H1 (cell line): ENCODE measurements at regions not wholly inside any gene's neighbourhood (a gene's known extent, or its start where the extent isn't known, plus 50 kb on each side); places are given as distances from the start of the nearest gene placed in this dataset.
A peak's percentile ranks its signal among the peaks of the same experiment; 100 is the strongest.

Source experiments
- ASH2L ChIP-seq: fragments of 200-600, 300-600 bp; sonication (generic); IDR thresholded peaks from one replicate; pipeline ENCODE4 v1.7.1; 2017; ENCODE audit warnings: low read length
- CBX8 ChIP-seq: fragments of 300-800, 300-1000 bp; sonication (generic); IDR thresholded peaks from 2 replicates; pipeline ENCODE4 v1.7.1; 2016; ENCODE audit warnings: low read depth, low read length, borderline replicate concordance
- CHD2 ChIP-seq: IDR thresholded peaks from 2 replicates; pipeline ENCODE4 v1.6.1; 2012; ENCODE audit warnings: low read length, improper control_type of control experiment
- EP300 ChIP-seq, 2 experiments: IDR thresholded peaks; 1 replicate in 1 of 2; 2 replicates in 1 of 2; pipeline ENCODE4 v1.6.1; 2011 to 2012; ENCODE audit warnings: low read depth in 2 of 2, low read length in 2 of 2, mild to moderate bottlenecking in 2 of 2, borderline replicate concordance in 1 of 2, inconsistent platforms in 1 of 2, moderate library complexity in 1 of 2
- GABPA ChIP-seq: IDR thresholded peaks from 2 replicates; pipeline ENCODE4 v1.6.1; 2011; ENCODE audit warnings: mild to moderate bottlenecking, low read length, moderate library complexity, borderline replicate concordance; ENCODE audit not compliant: insufficient read depth
- GTF2F1 ChIP-seq: IDR thresholded peaks from 2 replicates; pipeline ENCODE4 v1.6.1; 2012; ENCODE audit warnings: low read depth, low read length, improper control_type of control experiment, borderline replicate concordance
- HDAC2 ChIP-seq, 2 experiments: fragments of 300-600 bp in 1 of 2; sonication (generic) in 1 of 2; IDR thresholded peaks; 2 replicates each; pipeline ENCODE4 v1.6.1; 2011 to 2012; ENCODE audit warnings: low read depth in 2 of 2, low read length in 2 of 2, mild to moderate bottlenecking in 2 of 2, moderate library complexity in 2 of 2, borderline replicate concordance in 1 of 2, inconsistent platforms in 1 of 2
- NANOG ChIP-seq: IDR thresholded peaks from 2 replicates; pipeline ENCODE4 v1.6.1; 2011; ENCODE audit warnings: low read length, low read depth, mild to moderate bottlenecking, inconsistent platforms; ENCODE audit not compliant: insufficient read depth, poor library complexity, severe bottlenecking
- NRF1 ChIP-seq: IDR thresholded peaks from 2 replicates; pipeline ENCODE4 v1.6.1; 2011; ENCODE audit warnings: mild to moderate bottlenecking, low read depth, low read length, improper control_type of control experiment
- POLR2A ChIP-seq, 2 experiments: IDR thresholded peaks; 1 replicate in 1 of 2; 2 replicates in 1 of 2; pipeline ENCODE4 v1.6.1; 2011; ENCODE audit warnings: low read depth in 2 of 2, low read length in 2 of 2, mild to moderate bottlenecking in 2 of 2; ENCODE audit errors: control extremely low read depth in 1 of 2
- POLR2AphosphoS5 ChIP-seq: IDR thresholded peaks from 2 replicates; pipeline ENCODE4 v1.6.1; 2011; ENCODE audit warnings: low read depth, low read length
- SIN3A ChIP-seq, 2 experiments: IDR thresholded peaks in 1 of 2; conservative IDR thresholded peaks in 1 of 2; 2 replicates each; pipeline ENCODE4 v1.6.1; 2011 to 2012; ENCODE audit warnings: low read length in 2 of 2, improper control_type of control experiment in 1 of 2, low read depth in 1 of 2, mild to moderate bottlenecking in 1 of 2
- SUZ12 ChIP-seq: fragments of 200-600 bp; sonication (generic); IDR thresholded peaks from 2 replicates; pipeline ENCODE4 v1.6.1; 2012; ENCODE audit warnings: mild to moderate bottlenecking, inconsistent platforms, low read length, moderate library complexity, mixed read lengths
- TEAD4 ChIP-seq: IDR thresholded peaks from 2 replicates; pipeline ENCODE4 v1.6.1; 2012; ENCODE audit warnings: low read depth, low read length, inconsistent platforms, mixed read lengths
- YY1 ChIP-seq: IDR thresholded peaks from 2 replicates; pipeline ENCODE4 v1.6.1; 2011; ENCODE audit warnings: low read depth, mild to moderate bottlenecking, low read length
- ZNF274 ChIP-seq: IDR thresholded peaks from 2 replicates; pipeline ENCODE4 v1.7.0; 2012; ENCODE audit warnings: low read length, borderline replicate concordance; ENCODE audit errors: extremely low read depth
- TF ChIP-seq, protein P1 (sequence below): IDR thresholded peaks from 2 replicates; pipeline ENCODE4 v1.6.1; 2011; ENCODE audit warnings: low read depth, mild to moderate bottlenecking, low read length; ENCODE audit not compliant: insufficient read depth
- TF ChIP-seq, protein P2 (sequence below): IDR thresholded peaks from 2 replicates; pipeline ENCODE4 v1.6.1; 2012; ENCODE audit warnings: inconsistent platforms
- TF ChIP-seq, protein P3 (sequence below), 3 experiments: IDR thresholded peaks; 1 replicate in 2 of 3; 2 replicates in 1 of 3; pipeline versions ENCODE4 v1.5.1 to v1.6.1; 2011; ENCODE audit warnings: low read length in 3 of 3, mild to moderate bottlenecking in 3 of 3, inconsistent platforms in 2 of 3, low read depth in 1 of 3, moderate library complexity in 1 of 3; ENCODE audit not compliant: insufficient read depth in 1 of 3; ENCODE audit errors: control extremely low read depth in 1 of 3

DNA sequence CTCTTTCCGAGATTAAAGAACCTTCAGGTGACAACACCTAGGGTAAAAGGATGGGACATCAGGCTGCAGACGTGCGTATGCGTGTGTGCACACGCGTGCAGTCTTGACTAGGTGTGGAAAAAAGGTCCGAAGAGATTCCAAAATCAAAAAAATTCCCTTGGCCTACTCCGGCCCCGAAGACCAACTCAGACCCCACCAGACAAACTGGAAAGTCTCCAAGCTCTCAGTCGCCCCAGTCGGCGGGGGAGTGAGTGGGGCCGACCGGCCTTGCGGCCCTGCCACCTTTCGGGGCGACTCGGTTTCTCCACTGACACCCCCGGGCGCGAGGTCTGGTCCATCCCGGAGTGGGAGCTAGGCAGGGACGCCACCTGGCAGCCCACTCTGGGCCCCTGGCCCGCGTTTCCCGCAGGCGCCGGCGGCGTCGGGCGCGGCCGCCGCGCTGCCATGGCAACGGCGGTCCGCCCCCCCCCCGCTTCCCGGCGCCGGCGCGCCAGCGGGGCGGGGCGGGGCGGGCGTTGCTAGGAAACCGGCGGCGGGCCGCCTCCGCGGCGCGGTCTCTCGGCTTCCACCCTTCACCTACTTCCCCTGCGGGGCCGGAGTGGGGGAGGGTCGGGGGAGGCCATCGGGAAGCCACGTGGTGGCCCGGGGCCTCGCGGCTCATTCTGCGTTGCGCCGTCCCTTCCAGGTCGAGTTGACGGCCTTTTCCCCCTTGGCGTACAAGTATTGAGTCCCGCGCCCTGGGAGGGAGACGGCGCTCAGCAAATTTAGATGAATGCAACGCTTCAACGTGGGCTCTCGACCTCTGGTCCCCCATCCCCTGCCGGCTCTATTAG, 253.1 kb downstream of the EFCAB11 start (continued):
- TF ChIP-seq NANOG (no peak), SIN3A (conservative IDR thresholded peaks at IDR 0.05 in 1 of 2, IDR thresholded peaks at IDR 0.05 in 1 of 2; ENCODE audit: low read depth in 1 of 2, low read length in 2 of 2) (peak; percentile 54 to 85; a peak in 1 of 4 replicates), YY1 (0 out of 2 replicates have a peak, but pooled peaks have one; percentile 32), POLR2AphosphoS5 (peak; percentile 32; the same call in 1 of the 2 replicates), GABPA (peak; percentile 44; the same call in 1 of the 2 replicates), CHD2 (peak; percentile 56; the same call in 1 of the 2 replicates), TEAD4 (no peak), EP300 (IDR thresholded peaks at IDR 0.05; ENCODE audit: borderline replicate concordance in 1 of 2, low read depth in 2 of 2, low read length in 2 of 2) (0 out of 3 replicates have a peak, but pooled peaks of 1 of the 2 experiments have one; percentile 14), NRF1 (no peak), HDAC2 (IDR thresholded peaks at IDR 0.05; ENCODE audit: borderline replicate concordance in 1 of 2, low read depth in 2 of 2, low read length in 2 of 2) (peak in 1 of 2 experiments; percentile 83; a peak in 3 of 4 replicates), CBX8 (no peak), ASH2L (peak; percentile 79), GTF2F1 (0 out of 2 replicates have a peak, but pooled peaks have one; percentile 63), POLR2A (IDR thresholded peaks at IDR 0.05; ENCODE audit: control extremely low read depth in 1 of 2, low read depth in 2 of 2, low read length in 2 of 2) (no peak), SUZ12 (0 out of 2 replicates have a peak, but pooled peaks have one; percentile 8), ZNF274 (no peak)
- TF ChIP-seq, protein P1, sequence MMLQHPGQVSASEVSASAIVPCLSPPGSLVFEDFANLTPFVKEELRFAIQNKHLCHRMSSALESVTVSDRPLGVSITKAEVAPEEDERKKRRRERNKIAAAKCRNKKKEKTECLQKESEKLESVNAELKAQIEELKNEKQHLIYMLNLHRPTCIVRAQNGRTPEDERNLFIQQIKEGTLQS = no peak
- TF ChIP-seq, protein P2, sequence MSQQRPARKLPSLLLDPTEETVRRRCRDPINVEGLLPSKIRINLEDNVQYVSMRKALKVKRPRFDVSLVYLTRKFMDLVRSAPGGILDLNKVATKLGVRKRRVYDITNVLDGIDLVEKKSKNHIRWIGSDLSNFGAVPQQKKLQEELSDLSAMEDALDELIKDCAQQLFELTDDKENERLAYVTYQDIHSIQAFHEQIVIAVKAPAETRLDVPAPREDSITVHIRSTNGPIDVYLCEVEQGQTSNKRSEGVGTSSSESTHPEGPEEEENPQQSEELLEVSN = peak; percentile 99
- TF ChIP-seq, protein P3, sequence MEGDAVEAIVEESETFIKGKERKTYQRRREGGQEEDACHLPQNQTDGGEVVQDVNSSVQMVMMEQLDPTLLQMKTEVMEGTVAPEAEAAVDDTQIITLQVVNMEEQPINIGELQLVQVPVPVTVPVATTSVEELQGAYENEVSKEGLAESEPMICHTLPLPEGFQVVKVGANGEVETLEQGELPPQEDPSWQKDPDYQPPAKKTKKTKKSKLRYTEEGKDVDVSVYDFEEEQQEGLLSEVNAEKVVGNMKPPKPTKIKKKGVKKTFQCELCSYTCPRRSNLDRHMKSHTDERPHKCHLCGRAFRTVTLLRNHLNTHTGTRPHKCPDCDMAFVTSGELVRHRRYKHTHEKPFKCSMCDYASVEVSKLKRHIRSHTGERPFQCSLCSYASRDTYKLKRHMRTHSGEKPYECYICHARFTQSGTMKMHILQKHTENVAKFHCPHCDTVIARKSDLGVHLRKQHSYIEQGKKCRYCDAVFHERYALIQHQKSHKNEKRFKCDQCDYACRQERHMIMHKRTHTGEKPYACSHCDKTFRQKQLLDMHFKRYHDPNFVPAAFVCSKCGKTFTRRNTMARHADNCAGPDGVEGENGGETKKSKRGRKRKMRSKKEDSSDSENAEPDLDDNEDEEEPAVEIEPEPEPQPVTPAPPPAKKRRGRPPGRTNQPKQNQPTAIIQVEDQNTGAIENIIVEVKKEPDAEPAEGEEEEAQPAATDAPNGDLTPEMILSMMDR (IDR thresholded peaks at IDR 0.05; ENCODE audit: control extremely low read depth in 1 of 3, insufficient read depth in 1 of 3, low read depth in 1 of 3, low read length in 3 of 3) = no peak
